GM12865 (cell line): ENCODE measurements at regions not wholly inside any gene's neighbourhood (a gene's known extent, or its start where the extent isn't known, plus 50 kb on each side); places are given as distances from the start of the nearest gene placed in this dataset.

ENCODE experiments used
- DNase-seq: peaks from one replicate; pipeline ENCODE4 v3.0.0; 2010; ENCODE audit warnings: low read depth
- H3K4me3 ChIP-seq: 2 replicates; pipeline ENCODE4 v1.5.1; 2011; ENCODE audit warnings: mild to moderate bottlenecking, low read depth, low read length, control low read depth
- CTCF ChIP-seq: IDR thresholded peaks from 2 replicates; pipeline ENCODE4 v1.5.1; 2011; ENCODE audit warnings: low read length, control low read depth, low read depth, inconsistent platforms; ENCODE audit not compliant: insufficient read depth; ENCODE audit errors: missing control alignments

DNA sequence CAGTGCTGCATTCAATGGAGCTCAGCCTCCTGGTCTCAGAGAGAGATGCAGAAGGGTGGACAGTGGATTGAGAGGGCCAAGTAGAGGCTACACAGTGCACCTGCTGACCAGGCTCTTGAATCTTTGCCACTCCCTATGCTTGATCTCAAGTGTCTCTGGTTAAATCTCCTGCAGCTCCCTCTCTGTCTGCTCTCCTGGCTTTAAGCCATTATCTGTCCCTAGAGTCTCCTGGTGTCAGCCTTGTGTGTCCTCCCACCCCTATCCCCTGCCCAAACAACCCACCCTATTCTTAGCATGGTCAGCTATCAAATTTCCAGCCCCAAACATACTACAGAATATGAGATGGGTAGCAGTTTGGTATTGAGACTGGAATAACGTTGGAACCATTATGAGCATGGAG lies 479.3 kb upstream of the CELF2 start:
- no peak for TF ChIP-seq CTCF
- no peak for DNase-seq
- H3K4me3 ChIP-seq = no peak overlapping the region

- no peak for TF ChIP-seq CTCF
- DNase-seq = no peak
- no peak overlapping the region for H3K4me3 ChIP-seq
These were observed 477.3 kb upstream of the CELF2 start for GRCh38 chr10:10540398-10540797.

GRCh38 chr10:10542477-10542876 lies 475.2 kb upstream of the CELF2 start:
- no peak for DNase-seq
- TF ChIP-seq CTCF = no peak
- H3K4me3 ChIP-seq = no peak overlapping the region

DNA sequence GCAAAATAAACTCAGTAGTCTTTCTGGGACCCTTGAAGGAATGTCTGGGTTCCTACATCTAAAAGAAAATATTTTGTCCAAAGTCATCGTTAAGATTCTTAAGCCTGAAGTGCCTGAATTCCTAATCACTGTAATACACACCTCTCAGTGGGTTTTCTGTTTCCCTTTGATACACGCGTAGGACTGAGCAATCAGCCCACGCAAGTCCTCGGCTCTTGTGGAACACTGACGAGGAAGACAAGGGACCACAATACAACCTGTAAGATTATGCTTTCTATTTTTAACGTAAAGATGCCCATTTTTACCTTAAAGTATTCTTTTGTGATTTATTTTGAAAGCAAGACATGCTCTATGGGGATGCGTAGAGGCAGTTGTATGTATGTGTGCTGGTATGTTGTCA lies 472.8 kb upstream of the CELF2 start:
- no peak for DNase-seq
- no peak overlapping the region for H3K4me3 ChIP-seq
- no peak for TF ChIP-seq CTCF

- TF ChIP-seq CTCF = no peak
- H3K4me3 ChIP-seq = no peak overlapping the region
- no peak for DNase-seq
These were observed 471.9 kb upstream of the CELF2 start for GRCh38 chr10:10545771-10546170.

DNA sequence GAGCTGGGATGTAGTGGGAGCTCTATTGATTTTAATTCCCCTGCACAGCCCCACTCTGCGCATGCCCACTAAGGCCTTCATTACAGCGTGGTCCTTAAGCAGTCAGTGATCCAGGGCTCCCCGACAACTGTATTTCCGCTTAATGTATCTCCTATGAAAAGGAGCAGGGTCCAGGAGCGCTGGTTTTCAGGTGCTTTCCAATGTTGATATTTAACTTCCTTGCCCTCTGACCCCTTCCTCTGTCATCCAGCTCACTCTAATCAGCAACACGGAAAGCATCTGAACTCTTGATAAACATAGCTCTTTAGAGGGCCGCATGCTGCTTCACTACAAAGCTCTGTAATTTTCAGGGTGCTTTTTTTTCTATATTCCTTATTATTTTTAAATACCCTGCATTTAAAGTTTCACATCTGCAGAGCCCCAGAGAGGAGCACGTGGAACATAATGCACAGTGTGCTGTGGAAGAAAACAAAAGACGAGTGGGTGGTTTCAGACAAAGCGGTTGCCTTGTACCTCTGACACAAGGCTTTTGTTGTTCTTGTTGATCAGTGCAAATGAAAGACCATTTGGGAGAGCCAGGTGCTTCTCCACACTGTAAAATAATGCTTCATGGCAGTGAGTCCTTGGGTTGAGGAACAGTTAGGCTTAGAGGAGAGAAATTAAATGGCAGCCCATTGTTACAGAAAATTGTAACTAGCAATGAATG lies 465.9 kb upstream of the CELF2 start:
- TF ChIP-seq CTCF = no peak
- no peak for DNase-seq
- no peak overlapping the region for H3K4me3 ChIP-seq

GRCh38 chr10:10552948-10553347 lies 464.7 kb upstream of the CELF2 start:
- TF ChIP-seq CTCF = no peak
- DNase-seq = peak; percentile 8
- H3K4me3 ChIP-seq = no peak overlapping the region
